Naive thymus-derived CD4-positive, alpha-beta T cell (primary cell): ENCODE measurements at regions not wholly inside any gene's neighbourhood (a gene's known extent, or its start where the extent isn't known, plus 50 kb on each side); places are given as distances from the start of the nearest gene placed in this dataset.

ENCODE experiments used
- ATAC-seq: fragments of 150-1000 bp; cut with Tn5 transposase; 2 replicates; pipeline ENCODE4 v1.10.0; 2021; ENCODE audit warnings: mild to moderate bottlenecking, moderate library complexity
- CTCF ChIA-PET: fragments of 350-600 bp; sonication (Branson Sonifier 250); formaldehyde crosslinking; loops from one replicate; lab custom pipeline; 2021; ENCODE audit warnings: antibody characterized with exemption; lab: Charles Lee
- POLR2A ChIA-PET: fragments of 350-600 bp; sonication (Branson Sonifier 250); formaldehyde crosslinking; loops from one replicate; lab custom pipeline; 2021; ENCODE audit warnings: antibody characterized with exemption, inconsistent platforms; lab: Charles Lee
- DNase-seq, 9 donors: peaks; one replicate each; pipeline versions ENCODE4 v3.0.0 to v3.0.0-alpha.2; 2020 to 2022; ENCODE audit warnings: mixed read lengths in 1 of 9
- H3K27ac ChIP-seq: one replicate; pipeline ENCODE4 v1.7.0; 2013; ENCODE audit warnings: mild to moderate bottlenecking, low read depth, low read length, moderate library complexity
- H3K27me3 ChIP-seq, 2 donors: one replicate each; pipeline ENCODE4 v1.7.0; 2013; ENCODE audit warnings: low read length in 2 of 2, mild to moderate bottlenecking in 2 of 2, moderate library complexity in 2 of 2; ENCODE audit not compliant: control insufficient read depth in 2 of 2, insufficient read depth in 2 of 2
- H3K36me3 ChIP-seq, 3 experiments: 1 replicate in 2 of 3; 2 replicates in 1 of 3; pipeline ENCODE4 v1.7.0; 2013; ENCODE audit warnings: low read length in 3 of 3, mild to moderate bottlenecking in 3 of 3, moderate library complexity in 1 of 3; ENCODE audit not compliant: insufficient read depth in 3 of 3, control insufficient read depth in 2 of 3
- H3K4me1 ChIP-seq, 2 donors: one replicate each; pipeline ENCODE4 v1.7.0; 2013; ENCODE audit warnings: low read length in 2 of 2, mild to moderate bottlenecking in 2 of 2, moderate library complexity in 1 of 2; ENCODE audit not compliant: control insufficient read depth in 2 of 2, insufficient read depth in 2 of 2
- H3K4me3 ChIP-seq: 2 replicates; pipeline ENCODE4 v1.7.0; 2013; ENCODE audit warnings: mild to moderate bottlenecking, low read length
- H3K9me3 ChIP-seq, 3 experiments: 1 replicate in 2 of 3; 2 replicates in 1 of 3; pipeline ENCODE4 v1.7.0; 2013; ENCODE audit warnings: low read length in 3 of 3; ENCODE audit not compliant: control insufficient read depth in 2 of 3
- H3K27ac Mint-ChIP-seq, 9 donors: one replicate each; pipeline ENCODE4 v1.8.0; 2020 to 2022; ENCODE audit warnings: mixed read lengths in 9 of 9, mild to moderate bottlenecking in 8 of 9, moderate library complexity in 5 of 9, inconsistent platforms in 2 of 9
- H3K27me3 Mint-ChIP-seq, 5 donors: one replicate each; pipeline ENCODE4 v1.8.0; 2021 to 2022; ENCODE audit warnings: mixed read lengths in 5 of 5, mild to moderate bottlenecking in 1 of 5
- H3K36me3 Mint-ChIP-seq, 5 donors: one replicate each; pipeline ENCODE4 v1.8.0; 2020 to 2022; ENCODE audit warnings: mixed read lengths in 5 of 5, mild to moderate bottlenecking in 3 of 5, inconsistent platforms in 1 of 5
- H3K4me1 Mint-ChIP-seq, 7 donors: one replicate each; pipeline ENCODE4 v1.8.0; 2020 to 2022; ENCODE audit warnings: mixed read lengths in 7 of 7, mild to moderate bottlenecking in 3 of 7, inconsistent platforms in 1 of 7
- H3K4me3 Mint-ChIP-seq, 10 donors: one replicate each; pipeline ENCODE4 v1.8.0; 2020 to 2022; ENCODE audit warnings: mild to moderate bottlenecking in 10 of 10, mixed read lengths in 10 of 10, moderate library complexity in 6 of 10, inconsistent platforms in 2 of 10
- H3K9me3 Mint-ChIP-seq, 11 donors: one replicate each; pipeline ENCODE4 v1.8.0; 2020 to 2022; ENCODE audit warnings: mixed read lengths in 11 of 11, mild to moderate bottlenecking in 4 of 11, inconsistent platforms in 1 of 11, moderate library complexity in 1 of 11
- intact Hi-C, 2 donors: fragments of 100-400 bp; cut with micrococcal nuclease; formaldehyde crosslinking; loops; one replicate each; pipeline ENCODE4 v1.15.1; 2023

GRCh38 chr18:65523461-65523860 lies 227.4 kb upstream of the CDH7 start:
- no peak overlapping the region for H3K27ac ChIP-seq
- no peaks in the 10 kb centered on the region for H3K4me1 ChIP-seq
- ChIA-PET CTCF (no interaction called here), POLR2A (no interaction called here)
- DNase-seq: no peak
- Mint-ChIP-seq H3K27ac (no peak overlapping the region), H3K4me3 (no peak overlapping the region), H3K4me1 (no peaks in the 10 kb centered on the region), H3K9me3 (peaks cover 4 to 21% (median 8%) of the 10 kb centered on the region in 11 donors), H3K36me3 (no peaks in the 10 kb centered on the region), H3K27me3 (no peaks in the 10 kb centered on the region)
- intact Hi-C loops: no loop called here
- H3K27me3 ChIP-seq: no peaks in the 10 kb centered on the region
- no peaks in the 10 kb centered on the region for H3K36me3 ChIP-seq
- no peak overlapping the region for H3K4me3 ChIP-seq
- ATAC-seq: no peak
- H3K9me3 ChIP-seq: no peaks in the 10 kb centered on the region

GRCh38 chr18:65522907-65523306 lies 227.9 kb upstream of the CDH7 start:
- H3K36me3 ChIP-seq: no peaks in the 10 kb centered on the region
- Mint-ChIP-seq H3K4me1 (no peaks in the 10 kb centered on the region), H3K4me3 (no peak overlapping the region), H3K27me3 (no peaks in the 10 kb centered on the region), H3K36me3 (no peaks in the 10 kb centered on the region), H3K27ac (no peak overlapping the region), H3K9me3 (peaks cover 4 to 21% (median 8%) of the 10 kb centered on the region in 11 donors)
- no peaks in the 10 kb centered on the region for H3K4me1 ChIP-seq
- no peak for ATAC-seq
- no peak overlapping the region for H3K27ac ChIP-seq
- CTCF ChIA-PET: no interaction called here
- intact Hi-C loops: no loop called here
- DNase-seq: no peak
- no peak overlapping the region for H3K4me3 ChIP-seq
- POLR2A ChIA-PET: no interaction called here
- H3K9me3 ChIP-seq: no peaks in the 10 kb centered on the region
- H3K27me3 ChIP-seq: no peaks in the 10 kb centered on the region

DNA sequence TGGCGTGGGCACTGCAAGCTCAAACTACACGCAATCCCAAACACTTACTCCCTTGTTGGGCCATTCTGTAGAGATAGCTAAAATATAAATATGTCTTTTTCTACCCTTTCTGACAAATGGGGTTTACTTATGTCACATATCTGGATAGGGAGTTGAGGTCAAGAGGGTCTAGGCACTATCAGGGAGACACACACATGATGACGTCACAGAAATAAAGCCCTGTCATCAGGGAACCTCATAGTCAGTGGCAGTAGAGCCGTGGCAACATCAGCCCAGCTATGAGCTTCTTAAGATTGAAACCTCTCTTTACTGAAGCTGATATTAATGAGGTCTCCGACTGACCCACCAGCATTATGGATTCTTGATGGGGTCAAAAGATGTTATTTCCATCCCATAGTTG lies 234.6 kb upstream of the CDH7 start:
- DNase-seq (no peak), ATAC-seq (no peak)
- no peaks in the 10 kb centered on the region for H3K36me3 Mint-ChIP-seq
- POLR2A ChIA-PET: no interaction called here
- no peak overlapping the region for H3K27ac Mint-ChIP-seq
- CTCF ChIA-PET: no interaction called here
- H3K4me1 ChIP-seq: no peaks in the 10 kb centered on the region
- H3K36me3 ChIP-seq: no peaks in the 10 kb centered on the region
- H3K4me3 Mint-ChIP-seq: no peak overlapping the region
- H3K27ac ChIP-seq: no peak overlapping the region
- intact Hi-C loops: no loop called here
- H3K9me3 ChIP-seq: no peaks in the 10 kb centered on the region
- H3K27me3 ChIP-seq: no peaks in the 10 kb centered on the region
- peaks cover 0 to 8% (median 1%) of the 10 kb centered on the region in 11 donors for H3K9me3 Mint-ChIP-seq
- no peaks in the 10 kb centered on the region for H3K4me1 Mint-ChIP-seq
- no peaks in the 10 kb centered on the region for H3K27me3 Mint-ChIP-seq
- H3K4me3 ChIP-seq: no peak overlapping the region

DNA sequence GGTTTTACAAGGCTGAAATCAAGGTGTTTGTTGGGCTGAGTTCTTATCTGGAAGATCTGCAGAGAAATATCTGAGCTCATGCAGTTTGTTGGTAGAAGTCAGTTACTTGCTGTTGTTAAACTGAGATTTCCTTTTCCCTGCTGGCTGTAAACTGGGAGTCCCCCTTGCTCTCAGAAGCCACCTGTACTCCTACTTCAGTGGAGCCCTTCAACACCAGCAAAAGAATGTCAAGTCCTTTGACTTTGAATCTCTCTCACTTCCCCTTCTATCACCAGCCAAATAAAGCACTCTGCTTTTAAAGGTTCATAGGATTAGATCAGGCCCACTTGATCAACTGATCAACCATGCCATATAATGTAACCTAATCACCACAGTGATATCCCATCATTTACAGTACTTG lies 252.2 kb upstream of the CDH7 start:
- Mint-ChIP-seq H3K36me3 (no peaks in the 10 kb centered on the region), H3K9me3 (peaks cover 0 to 20% (median 2%) of the 10 kb centered on the region in 11 donors), H3K27ac (no peak overlapping the region), H3K27me3 (no peaks in the 10 kb centered on the region), H3K4me3 (no peak overlapping the region), H3K4me1 (no peaks in the 10 kb centered on the region)
- Histone ChIP-seq H3K9me3 (no peaks in the 10 kb centered on the region), H3K36me3 (no peaks in the 10 kb centered on the region), H3K27ac (no peak overlapping the region), H3K4me3 (no peak overlapping the region), H3K4me1 (no peaks in the 10 kb centered on the region), H3K27me3 (no peaks in the 10 kb centered on the region)
- intact Hi-C loops: no loop called here
- DNase-seq (no peak), ATAC-seq (no peak)
- POLR2A ChIA-PET: no interaction called here
- CTCF ChIA-PET: no interaction called here

DNA sequence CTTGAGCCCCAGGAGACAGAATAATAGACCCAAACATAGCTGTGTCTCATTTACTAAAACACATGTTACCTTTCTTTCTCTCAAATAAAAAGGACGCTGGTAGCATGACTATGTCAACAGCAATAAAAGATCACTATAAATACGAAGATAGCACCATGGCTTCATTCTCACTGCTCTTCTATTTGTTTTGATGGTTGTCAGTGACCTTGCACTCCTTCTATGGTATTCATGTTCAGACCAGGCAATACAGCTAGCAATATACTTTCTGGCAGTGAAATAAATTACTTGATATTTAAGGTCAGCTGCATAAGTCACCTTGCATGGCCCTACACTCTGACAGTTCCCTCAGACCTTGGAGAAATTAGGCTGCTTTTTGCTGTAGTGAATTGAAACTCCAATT lies 263.2 kb upstream of the CDH7 start:
- POLR2A ChIA-PET: no interaction called here

DNA sequence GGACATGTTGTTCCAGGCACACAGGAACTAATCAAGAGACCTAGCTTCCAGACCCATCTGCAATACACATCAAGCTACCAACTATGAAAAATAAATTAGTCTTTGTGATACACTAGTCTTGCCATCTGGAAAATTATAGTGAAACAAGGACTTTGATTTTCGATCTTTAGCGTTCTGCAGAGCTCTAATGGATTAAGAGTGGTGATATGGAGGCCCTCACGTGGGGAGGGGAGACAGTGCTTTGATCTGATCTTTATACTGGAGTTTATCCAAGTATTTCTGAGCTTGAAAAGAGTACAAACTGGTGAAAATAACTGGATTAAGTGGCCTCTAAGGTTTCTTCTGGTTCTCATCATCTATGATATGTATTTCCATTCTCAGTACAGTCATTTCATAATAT lies 273.4 kb upstream of the CDH7 start:
- DNase-seq: no peak
- Histone ChIP-seq H3K4me1 (no peaks in the 10 kb centered on the region), H3K36me3 (no peaks in the 10 kb centered on the region), H3K27me3 (no peaks in the 10 kb centered on the region), H3K27ac (no peak overlapping the region), H3K4me3 (no peak overlapping the region), H3K9me3 (no peaks in the 10 kb centered on the region)
- H3K4me3 Mint-ChIP-seq: no peak overlapping the region
- peaks cover 0 to 15% (median 3%) of the 10 kb centered on the region in 11 donors for H3K9me3 Mint-ChIP-seq
- POLR2A ChIA-PET: no interaction called here
- no peaks in the 10 kb centered on the region for H3K27me3 Mint-ChIP-seq
- H3K27ac Mint-ChIP-seq: no peak overlapping the region
- no peak for ATAC-seq
- H3K36me3 Mint-ChIP-seq: no peaks in the 10 kb centered on the region
- CTCF ChIA-PET: no interaction called here
- intact Hi-C loops: no loop called here
- no peaks in the 10 kb centered on the region for H3K4me1 Mint-ChIP-seq

More for the DNA sequence above, 263.2 kb upstream of the CDH7 start:
- peaks cover 0 to 21% (median 4%) of the 10 kb centered on the region in 11 donors for H3K9me3 Mint-ChIP-seq
- Histone ChIP-seq H3K9me3 (no peaks in the 10 kb centered on the region), H3K4me3 (no peak overlapping the region), H3K27me3 (no peaks in the 10 kb centered on the region), H3K4me1 (no peaks in the 10 kb centered on the region), H3K27ac (no peak overlapping the region), H3K36me3 (no peaks in the 10 kb centered on the region)
- no peaks in the 10 kb centered on the region for H3K36me3 Mint-ChIP-seq
- intact Hi-C loops: no loop called here
- no peak for DNase-seq
- H3K27ac Mint-ChIP-seq: no peak overlapping the region
- CTCF ChIA-PET: no interaction called here
- ATAC-seq: no peak
- no peaks in the 10 kb centered on the region for H3K4me1 Mint-ChIP-seq
- H3K4me3 Mint-ChIP-seq: no peak overlapping the region
- H3K27me3 Mint-ChIP-seq: no peaks in the 10 kb centered on the region

- intact Hi-C loops: no loop called here
- Mint-ChIP-seq H3K27me3 (no peaks in the 10 kb centered on the region), H3K27ac (no peak overlapping the region), H3K36me3 (no peaks in the 10 kb centered on the region), H3K9me3 (peaks cover 0 to 25% (median 6%) of the 10 kb centered on the region in 11 donors), H3K4me1 (no peaks in the 10 kb centered on the region), H3K4me3 (no peak overlapping the region)
- Histone ChIP-seq H3K27ac (no peak overlapping the region), H3K36me3 (no peaks in the 10 kb centered on the region), H3K4me1 (no peaks in the 10 kb centered on the region), H3K9me3 (no peaks in the 10 kb centered on the region), H3K4me3 (no peak overlapping the region), H3K27me3 (no peaks in the 10 kb centered on the region)
- ATAC-seq (no peak), DNase-seq (no peak)
- ChIA-PET POLR2A (no interaction called here), CTCF (no interaction called here)
Measured at GRCh38 chr18:65468881-65469280, 281.9 kb upstream of the CDH7 start.
